ENCODE measurements at regions not wholly inside any gene's neighbourhood (a gene's known extent, or its start where the extent isn't known, plus 50 kb on each side); places are given as distances from the start of the nearest gene placed in this dataset.
"Not testable (repeated sequence)": the region's sequence is repeated elsewhere in the genome, so short reads cannot be mapped to it uniquely, and the experiment has no call there.

GRCh38 chr1:229856009-229856650 lies 210.9 kb upstream of the GALNT2 start:
- DNase-seq (ENCODE audit: low read depth in 2 of 2): no peak

DNA sequence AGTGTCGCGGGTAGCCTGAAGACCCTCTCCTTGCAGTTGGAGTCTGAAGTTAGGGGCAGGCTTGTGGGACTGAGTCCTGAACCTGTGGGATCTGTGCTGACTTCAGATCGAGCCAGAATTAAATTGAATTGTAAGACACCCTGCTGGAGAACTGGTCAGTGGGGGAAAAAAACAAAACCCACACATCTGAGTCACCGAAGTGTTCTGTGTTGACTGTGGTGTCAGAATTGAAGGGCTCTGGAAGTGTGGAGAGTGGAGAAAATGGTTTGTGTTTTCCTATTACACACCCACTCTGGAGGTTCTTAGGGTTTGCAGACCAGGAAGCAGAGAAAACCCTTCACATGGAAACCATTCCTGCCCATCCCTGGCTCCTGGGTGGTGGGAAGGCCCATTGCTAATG lies 209.5 kb upstream of the GALNT2 start:
- DNase-seq (ENCODE audit: low read depth in 2 of 2): no peak

- no peak for DNase-seq (ENCODE audit: low read depth in 2 of 2)
Measured at GRCh38 chr1:229859026-229859425, 208.0 kb upstream of the GALNT2 start.

GRCh38 chr1:229860926-229861325 lies 206.1 kb upstream of the GALNT2 start:
- DNase-seq (ENCODE audit: low read depth in 2 of 2): no peak

- no peak for DNase-seq (ENCODE audit: low read depth in 2 of 2)
Measured at GRCh38 chr1:229862017-229862774, 204.8 kb upstream of the GALNT2 start.

GRCh38 chr1:229863651-229864545 lies 203.1 kb upstream of the GALNT2 start:
- no peak for DNase-seq (ENCODE audit: low read depth in 2 of 2)

- no peak for DNase-seq (ENCODE audit: low read depth in 2 of 2)
Measured at GRCh38 chr1:229864686-229865230, 202.3 kb upstream of the GALNT2 start.

DNA sequence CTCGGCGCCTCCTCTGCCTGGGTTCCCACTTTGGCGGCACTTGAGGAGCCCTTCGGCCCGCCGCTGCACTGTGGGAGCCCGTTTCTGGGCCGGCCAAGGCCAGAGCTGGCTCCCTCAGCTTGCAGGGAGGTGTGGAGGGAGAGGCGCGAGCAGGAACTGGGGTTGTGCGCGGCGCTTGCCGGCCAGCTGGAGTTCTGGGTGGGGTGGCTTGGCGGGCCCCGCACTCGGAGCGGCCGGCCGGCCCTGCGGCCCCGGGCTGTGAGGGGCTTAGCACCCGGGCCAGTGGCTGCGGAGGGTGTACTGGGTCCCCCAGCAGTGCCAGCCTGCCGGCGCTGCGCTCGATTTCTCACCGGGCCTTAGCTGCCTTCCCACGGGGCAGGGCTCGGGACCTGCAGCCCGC lies 201.7 kb upstream of the GALNT2 start:
- DNase-seq (ENCODE audit: low read depth in 2 of 2): not testable (repeated sequence)

DNA sequence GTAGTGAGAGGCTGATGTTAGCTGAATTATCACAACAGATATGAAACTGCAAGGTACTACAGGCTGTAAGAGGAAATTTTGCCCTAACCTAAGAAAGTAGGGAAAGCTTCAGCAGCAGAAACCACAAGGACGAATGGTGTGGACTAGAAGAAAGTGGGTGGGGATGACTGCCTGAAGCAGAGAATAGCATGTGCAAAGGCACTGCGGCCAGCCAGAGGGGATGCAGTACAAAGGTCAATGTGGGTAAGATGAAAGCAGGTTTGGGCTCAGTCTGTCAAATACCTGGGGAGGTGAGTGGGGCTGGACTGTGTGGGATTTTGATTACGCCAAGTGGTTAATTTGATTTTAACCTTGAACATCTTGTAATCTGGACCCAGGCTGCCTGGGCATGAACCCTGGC lies 199.3 kb upstream of the GALNT2 start:
- no peak for DNase-seq (ENCODE audit: low read depth in 2 of 2)

- DNase-seq (ENCODE audit: low read depth in 2 of 2): no peak
Measured at GRCh38 chr1:229869240-229869639, 197.8 kb upstream of the GALNT2 start.

GRCh38 chr1:229869687-229870086 lies 197.4 kb upstream of the GALNT2 start:
- DNase-seq (ENCODE audit: low read depth in 2 of 2): no peak

- DNase-seq (ENCODE audit: low read depth in 2 of 2): no peak
Measured at GRCh38 chr1:229870381-229870780, 196.7 kb upstream of the GALNT2 start.

DNA sequence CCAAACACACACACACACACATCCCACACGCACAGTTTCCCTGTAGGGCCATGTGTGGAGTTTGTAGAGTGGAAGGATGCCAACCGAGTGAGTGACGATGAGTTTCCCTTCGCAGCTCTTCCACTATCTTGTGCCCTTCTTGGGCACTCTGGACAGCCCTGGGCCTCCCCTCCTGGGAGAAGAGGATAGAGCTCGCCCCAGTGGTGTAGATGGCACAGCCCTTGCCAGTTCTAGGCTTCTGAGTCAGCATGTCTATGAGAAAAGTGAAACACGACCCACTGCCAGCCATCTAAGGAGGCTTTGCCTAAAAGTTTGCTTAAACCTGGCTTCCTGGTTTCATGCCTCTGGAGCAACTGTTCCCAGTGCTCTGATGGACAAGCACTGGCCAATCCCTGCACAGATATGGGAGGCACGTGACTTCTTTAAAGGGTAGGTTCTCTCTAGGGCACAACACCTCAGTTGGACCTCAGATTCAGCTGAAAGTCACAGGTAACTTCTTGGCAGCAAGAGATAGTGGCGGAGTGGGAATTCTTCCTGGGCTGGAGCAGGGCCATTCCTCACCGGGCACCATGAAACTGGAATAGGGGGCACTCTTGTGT lies 195.9 kb upstream of the GALNT2 start:
- no peak for DNase-seq (ENCODE audit: low read depth in 2 of 2)

- DNase-seq (ENCODE audit: low read depth in 2 of 2): no peak
Measured at GRCh38 chr1:229874136-229874535, 192.9 kb upstream of the GALNT2 start.

GRCh38 chr1:229874609-229875008 lies 192.4 kb upstream of the GALNT2 start:
- no peak for DNase-seq (ENCODE audit: low read depth in 2 of 2)

DNA sequence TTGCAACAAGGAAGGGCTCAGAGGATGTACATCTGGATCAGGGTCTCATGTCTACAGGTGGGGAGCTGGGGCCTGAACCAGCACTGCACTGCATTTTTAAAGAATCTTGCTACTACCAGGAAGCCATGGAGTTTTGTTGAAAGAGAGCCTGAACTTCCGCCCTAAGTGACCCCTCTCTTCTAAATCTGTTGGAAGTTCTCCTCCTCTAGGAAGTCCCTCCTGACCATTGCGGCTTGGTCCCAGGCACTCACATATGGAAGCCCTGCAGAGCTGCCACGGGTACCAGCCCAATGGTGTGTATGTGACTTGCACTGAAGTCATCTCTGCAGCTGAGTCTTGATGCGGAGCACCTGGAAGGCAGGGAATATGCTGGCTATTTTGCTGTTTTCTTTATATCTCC lies 192.0 kb upstream of the GALNT2 start:
- DNase-seq (ENCODE audit: low read depth in 2 of 2): no peak

DNA sequence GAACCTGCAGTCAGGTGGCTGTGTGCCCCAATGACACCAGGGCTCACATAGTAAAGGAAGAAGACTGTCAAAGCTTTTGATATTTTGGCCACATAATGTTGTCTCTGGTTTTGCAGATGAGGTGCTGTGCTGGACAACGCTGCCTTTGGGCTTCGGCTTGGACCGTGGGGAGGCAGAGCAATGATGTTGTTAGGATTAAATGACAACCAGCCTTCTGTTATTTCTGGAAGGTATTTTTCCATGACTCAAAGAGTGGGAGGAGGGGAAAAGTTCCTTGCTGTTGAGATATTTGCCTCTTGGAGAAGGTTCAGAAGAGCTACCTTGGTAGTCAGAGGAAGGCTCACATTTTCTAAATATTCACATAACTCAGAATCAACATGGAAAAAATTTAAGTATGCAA lies 187.3 kb upstream of the GALNT2 start:
- no peak for DNase-seq (ENCODE audit: low read depth in 2 of 2)

DNA sequence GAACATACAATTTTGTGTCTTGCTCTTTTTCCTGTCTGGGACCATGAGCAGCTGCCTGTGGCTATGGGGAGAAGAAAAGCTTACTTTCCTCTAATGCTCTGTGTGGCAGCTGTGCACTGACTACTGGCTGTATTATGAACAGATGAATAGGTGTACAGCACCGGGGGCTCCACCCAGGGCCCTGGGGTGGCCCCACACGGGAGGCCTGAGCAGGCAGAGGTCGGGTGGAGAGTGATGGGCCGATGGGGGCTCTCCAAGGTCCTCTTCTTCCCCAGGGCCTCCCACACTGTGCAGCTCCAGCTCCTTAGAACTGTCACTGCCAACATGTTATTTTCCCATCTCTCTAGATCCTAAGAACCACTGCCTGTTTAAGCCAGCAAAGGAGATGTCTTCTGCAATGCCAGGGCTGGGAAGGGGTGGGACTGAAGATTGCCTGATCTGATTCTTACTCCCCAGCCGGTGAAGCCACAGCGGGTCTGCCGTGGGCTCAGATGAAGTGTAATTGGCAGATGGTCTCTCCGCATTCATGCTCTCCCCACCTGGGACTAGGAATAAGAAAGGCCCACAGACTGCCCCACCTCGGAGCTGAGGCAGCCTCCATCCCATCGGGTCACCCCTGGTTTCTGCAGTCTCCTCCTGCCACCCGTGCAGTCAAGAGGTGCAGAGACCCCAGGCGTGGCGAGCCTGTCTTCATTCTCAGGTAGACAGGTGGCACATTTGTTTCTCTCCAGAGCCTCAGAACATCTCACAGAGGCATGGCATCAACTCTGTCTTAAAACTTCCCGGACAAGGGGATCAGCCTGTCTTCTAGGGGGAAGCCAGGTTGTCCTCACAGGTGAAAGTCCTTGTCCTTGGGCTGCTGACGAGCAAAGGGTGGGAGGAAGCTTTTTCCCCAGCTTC lies 186.5 kb upstream of the GALNT2 start:
- no peak for DNase-seq (ENCODE audit: low read depth in 2 of 2)

DNA sequence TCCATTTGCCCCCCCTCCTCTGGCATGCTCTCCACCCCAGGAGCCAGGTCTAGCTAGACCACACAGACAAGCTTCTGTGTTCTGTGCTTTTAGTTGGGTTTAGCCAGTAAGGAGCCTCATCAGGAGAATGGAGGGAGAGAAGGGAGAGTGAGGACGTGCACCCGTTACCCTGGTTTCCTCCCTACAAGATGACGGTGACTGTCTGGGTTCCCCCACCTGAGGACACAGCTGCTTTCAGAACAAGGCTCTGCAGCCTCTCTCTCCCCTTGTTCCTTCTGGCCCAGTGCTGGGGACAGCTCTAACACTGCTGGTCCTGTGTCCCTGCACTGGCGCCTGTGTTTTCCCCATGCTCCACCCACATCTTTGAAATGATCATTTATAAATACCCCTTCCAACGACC lies 184.4 kb upstream of the GALNT2 start:
- DNase-seq (ENCODE audit: low read depth in 2 of 2): no peak

GRCh38 chr1:229883504-229884200 lies 183.4 kb upstream of the GALNT2 start:
- no peak for DNase-seq (ENCODE audit: low read depth in 2 of 2)
